HL-60 (cell line): ENCODE measurements at regions not wholly inside any gene's neighbourhood (a gene's known extent, or its start where the extent isn't known, plus 50 kb on each side); places are given as distances from the start of the nearest gene placed in this dataset.

ENCODE experiments used
- DNase-seq, 2 experiments: peaks; one replicate each; pipeline ENCODE4 v3.0.0-alpha.2; 2010 to 2020; ENCODE audit warnings: low read depth in 1 of 2, low spot score in 1 of 2
- H3K27ac ChIP-seq: fragments of 250-450 bp; sonication (Bioruptor Pico); replicated peaks from 2 replicates; pipeline ENCODE4 v1.5.1; 2020; ENCODE audit warnings: mild to moderate bottlenecking, moderate library complexity
- H3K27me3 ChIP-seq: fragments of 250-450 bp; sonication (Bioruptor Pico); 2 replicates; pipeline ENCODE4 v1.5.1; 2021; ENCODE audit warnings: mild to moderate bottlenecking, moderate library complexity; ENCODE audit not compliant: insufficient read depth, poor library complexity, severe bottlenecking
- H3K4me3 ChIP-seq: replicated peaks from 2 replicates; pipeline ENCODE4 v1.5.1; 2011; ENCODE audit warnings: mild to moderate bottlenecking, control low read depth, low read length; ENCODE audit not compliant: insufficient read depth
- GABPA ChIP-seq: IDR thresholded peaks from 2 replicates; pipeline ENCODE4 v1.6.1; 2012; ENCODE audit warnings: low read depth
- POLR2AphosphoS5 ChIP-seq: IDR thresholded peaks from 2 replicates; pipeline ENCODE4 v1.6.1; 2012; ENCODE audit warnings: low read depth
- SPI1 ChIP-seq: IDR thresholded peaks from 2 replicates; pipeline ENCODE4 v1.6.1; 2012; ENCODE audit warnings: low read depth, mild to moderate bottlenecking, borderline replicate concordance
- TF ChIP-seq, protein P1 (sequence below): IDR thresholded peaks from 2 replicates; pipeline ENCODE4 v1.6.1; 2012; ENCODE audit warnings: low read depth; ENCODE audit not compliant: insufficient replicate concordance
- TF ChIP-seq, protein P2 (sequence below): IDR thresholded peaks from one replicate; pipeline ENCODE4 v1.5.1; 2011; ENCODE audit warnings: low read length, control low read depth, inconsistent platforms; ENCODE audit not compliant: insufficient read depth

DNA sequence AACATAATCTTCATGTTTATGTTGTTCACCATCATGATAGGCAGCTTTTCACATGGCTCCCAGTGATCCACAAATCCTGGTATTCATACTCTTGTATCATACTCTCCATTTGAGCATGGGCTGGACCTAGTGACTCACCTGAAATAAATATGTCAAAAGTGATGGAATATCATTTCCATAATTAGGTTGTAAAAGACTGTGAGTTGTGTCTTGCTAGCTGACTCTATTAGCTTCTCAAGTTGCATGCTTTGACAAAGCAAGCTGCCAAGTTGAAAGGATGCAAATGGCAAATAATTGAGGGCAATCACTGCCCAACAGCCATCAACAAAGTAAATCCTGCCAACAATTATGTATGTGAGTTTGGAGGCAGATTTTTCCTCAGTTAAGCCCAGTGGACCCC lies 300.4 kb downstream of the AHR start:
- no peak for TF ChIP-seq GABPA
- no peak for TF ChIP-seq SPI1
- TF ChIP-seq, protein P1, sequence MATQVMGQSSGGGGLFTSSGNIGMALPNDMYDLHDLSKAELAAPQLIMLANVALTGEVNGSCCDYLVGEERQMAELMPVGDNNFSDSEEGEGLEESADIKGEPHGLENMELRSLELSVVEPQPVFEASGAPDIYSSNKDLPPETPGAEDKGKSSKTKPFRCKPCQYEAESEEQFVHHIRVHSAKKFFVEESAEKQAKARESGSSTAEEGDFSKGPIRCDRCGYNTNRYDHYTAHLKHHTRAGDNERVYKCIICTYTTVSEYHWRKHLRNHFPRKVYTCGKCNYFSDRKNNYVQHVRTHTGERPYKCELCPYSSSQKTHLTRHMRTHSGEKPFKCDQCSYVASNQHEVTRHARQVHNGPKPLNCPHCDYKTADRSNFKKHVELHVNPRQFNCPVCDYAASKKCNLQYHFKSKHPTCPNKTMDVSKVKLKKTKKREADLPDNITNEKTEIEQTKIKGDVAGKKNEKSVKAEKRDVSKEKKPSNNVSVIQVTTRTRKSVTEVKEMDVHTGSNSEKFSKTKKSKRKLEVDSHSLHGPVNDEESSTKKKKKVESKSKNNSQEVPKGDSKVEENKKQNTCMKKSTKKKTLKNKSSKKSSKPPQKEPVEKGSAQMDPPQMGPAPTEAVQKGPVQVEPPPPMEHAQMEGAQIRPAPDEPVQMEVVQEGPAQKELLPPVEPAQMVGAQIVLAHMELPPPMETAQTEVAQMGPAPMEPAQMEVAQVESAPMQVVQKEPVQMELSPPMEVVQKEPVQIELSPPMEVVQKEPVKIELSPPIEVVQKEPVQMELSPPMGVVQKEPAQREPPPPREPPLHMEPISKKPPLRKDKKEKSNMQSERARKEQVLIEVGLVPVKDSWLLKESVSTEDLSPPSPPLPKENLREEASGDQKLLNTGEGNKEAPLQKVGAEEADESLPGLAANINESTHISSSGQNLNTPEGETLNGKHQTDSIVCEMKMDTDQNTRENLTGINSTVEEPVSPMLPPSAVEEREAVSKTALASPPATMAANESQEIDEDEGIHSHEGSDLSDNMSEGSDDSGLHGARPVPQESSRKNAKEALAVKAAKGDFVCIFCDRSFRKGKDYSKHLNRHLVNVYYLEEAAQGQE = no peak
- TF ChIP-seq POLR2AphosphoS5 = no peak
- TF ChIP-seq, protein P2, sequence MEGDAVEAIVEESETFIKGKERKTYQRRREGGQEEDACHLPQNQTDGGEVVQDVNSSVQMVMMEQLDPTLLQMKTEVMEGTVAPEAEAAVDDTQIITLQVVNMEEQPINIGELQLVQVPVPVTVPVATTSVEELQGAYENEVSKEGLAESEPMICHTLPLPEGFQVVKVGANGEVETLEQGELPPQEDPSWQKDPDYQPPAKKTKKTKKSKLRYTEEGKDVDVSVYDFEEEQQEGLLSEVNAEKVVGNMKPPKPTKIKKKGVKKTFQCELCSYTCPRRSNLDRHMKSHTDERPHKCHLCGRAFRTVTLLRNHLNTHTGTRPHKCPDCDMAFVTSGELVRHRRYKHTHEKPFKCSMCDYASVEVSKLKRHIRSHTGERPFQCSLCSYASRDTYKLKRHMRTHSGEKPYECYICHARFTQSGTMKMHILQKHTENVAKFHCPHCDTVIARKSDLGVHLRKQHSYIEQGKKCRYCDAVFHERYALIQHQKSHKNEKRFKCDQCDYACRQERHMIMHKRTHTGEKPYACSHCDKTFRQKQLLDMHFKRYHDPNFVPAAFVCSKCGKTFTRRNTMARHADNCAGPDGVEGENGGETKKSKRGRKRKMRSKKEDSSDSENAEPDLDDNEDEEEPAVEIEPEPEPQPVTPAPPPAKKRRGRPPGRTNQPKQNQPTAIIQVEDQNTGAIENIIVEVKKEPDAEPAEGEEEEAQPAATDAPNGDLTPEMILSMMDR = no peak
- DNase-seq = no peak
- no peak overlapping the region for H3K4me3 ChIP-seq
- no peak overlapping the region for H3K27ac ChIP-seq
- H3K27me3 ChIP-seq = no peaks in the 10 kb centered on the region

DNA sequence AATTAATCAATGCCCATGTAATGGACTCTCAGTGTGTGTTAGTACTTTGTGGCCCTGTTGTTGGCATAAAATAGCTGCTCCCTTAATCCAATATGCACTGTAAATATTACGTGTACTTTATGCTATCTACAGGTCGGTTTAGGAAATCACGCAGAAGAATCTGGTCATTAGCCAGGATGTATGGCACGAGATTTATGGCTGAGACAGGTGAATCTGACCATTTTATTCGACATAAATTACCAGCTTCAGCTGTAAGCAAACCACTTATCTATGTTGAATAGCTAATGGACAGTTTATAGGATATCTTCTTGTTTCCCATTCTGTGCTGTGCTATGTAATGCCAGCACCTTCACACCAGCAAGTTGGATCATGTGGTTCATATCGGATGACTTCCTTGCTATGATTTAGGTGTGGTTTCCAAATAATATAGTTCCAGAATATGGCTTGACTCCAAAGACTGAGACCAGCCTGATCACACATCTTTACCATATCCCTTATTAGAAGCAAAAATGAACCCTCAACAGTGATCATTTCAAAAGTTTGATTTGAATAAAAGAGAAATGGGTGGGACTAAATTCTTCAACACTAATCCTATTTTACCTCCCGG lies 301.4 kb downstream of the AHR start:
- TF ChIP-seq, protein P1 = no peak
- no peak for TF ChIP-seq SPI1
- TF ChIP-seq, protein P2 = no peak
- TF ChIP-seq POLR2AphosphoS5 = no peak
- no peak for TF ChIP-seq GABPA
- no peak overlapping the region for H3K4me3 ChIP-seq
- no peak overlapping the region for H3K27ac ChIP-seq
- DNase-seq = no peak
- no peaks in the 10 kb centered on the region for H3K27me3 ChIP-seq

DNA sequence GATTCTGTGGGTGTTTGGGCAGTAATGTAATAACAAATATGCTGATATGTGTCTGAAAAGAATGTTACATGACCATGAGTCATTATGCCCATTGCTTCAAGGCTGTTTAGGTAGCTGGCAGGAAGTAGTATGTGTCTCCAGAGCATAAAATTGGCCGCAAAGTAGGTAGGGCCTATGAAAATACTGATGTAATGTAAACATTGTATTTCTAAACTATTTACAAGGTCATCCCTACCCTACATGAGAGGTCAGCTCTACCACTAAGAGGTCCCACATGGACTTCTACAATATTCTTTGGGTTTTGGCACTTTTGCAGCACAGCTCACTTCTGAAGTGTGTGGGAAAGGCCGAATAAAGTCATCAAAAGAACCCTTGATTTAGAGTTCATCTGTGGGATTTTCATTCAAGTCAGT lies 301.9 kb downstream of the AHR start:
- Histone ChIP-seq H3K27me3 (no peaks in the 10 kb centered on the region), H3K27ac (no peak overlapping the region), H3K4me3 (no peak overlapping the region)
- DNase-seq = no peak
- TF ChIP-seq SPI1 = no peak
- TF ChIP-seq, protein P2 = no peak
- TF ChIP-seq GABPA = no peak
- TF ChIP-seq, protein P1 = no peak
- no peak for TF ChIP-seq POLR2AphosphoS5
